GM04503 (cell line): ENCODE measurements at regions not wholly inside any gene's neighbourhood (a gene's known extent, or its start where the extent isn't known, plus 50 kb on each side); places are given as distances from the start of the nearest gene placed in this dataset.

Experiments
- DNase-seq: peaks from one replicate; pipeline ENCODE4 v3.0.0-alpha.2; 2012; ENCODE audit warnings: low read depth

DNA sequence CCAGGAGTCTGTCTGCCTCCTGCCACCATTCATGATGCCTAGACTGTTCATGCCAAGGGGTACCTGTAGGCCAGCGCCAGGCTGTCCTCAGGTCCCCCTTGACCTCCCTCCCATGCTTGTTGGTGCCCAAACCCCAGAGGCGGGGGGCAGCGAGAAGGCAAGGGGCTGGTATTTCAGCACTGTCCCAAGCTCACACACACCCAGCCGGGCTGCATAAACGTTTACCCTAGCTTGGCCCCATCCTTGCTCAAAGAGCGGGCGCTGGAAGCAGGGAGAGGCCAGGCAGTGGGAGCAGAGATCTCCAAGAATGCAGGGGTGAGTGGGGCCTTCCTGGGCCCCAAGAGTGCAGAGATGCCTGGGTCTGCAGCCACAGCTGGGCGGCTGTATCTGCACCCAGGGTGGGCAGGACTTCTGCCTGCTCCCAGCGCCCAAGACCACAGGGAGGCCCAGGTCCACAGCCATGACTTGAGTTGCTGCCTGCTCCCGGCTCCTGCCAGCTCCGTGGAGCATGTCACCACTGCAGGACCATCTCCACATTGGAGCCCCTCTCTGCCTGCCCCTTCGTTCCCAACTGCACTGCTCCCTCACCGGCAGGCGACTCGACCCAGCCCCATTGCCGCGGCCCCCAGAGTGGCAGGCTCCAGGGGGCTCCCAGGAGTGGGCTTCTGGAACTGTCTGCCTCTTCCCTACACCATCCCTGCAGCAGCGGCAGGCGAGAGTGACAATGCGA is 616.6 kb downstream of the METTL4 start:
- DNase-seq = no peak

DNA sequence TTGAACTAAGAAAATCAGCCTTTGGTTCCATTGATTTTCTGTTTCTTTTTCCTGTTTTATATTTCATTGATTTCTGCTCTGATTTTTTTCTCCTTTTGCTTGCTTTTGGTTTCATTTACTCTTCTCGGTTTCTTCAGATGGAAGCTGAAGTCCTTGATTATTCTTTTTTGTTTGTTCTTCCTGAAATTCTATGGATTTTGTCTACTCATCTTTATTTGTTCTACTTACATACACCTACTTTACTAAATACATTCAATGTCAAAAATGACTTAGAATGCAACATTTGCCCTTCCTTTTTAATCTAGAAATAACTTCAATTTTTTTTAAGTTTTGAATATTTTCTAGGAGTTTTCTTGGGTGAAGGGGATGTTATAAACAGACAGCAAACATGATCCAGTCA is 612.5 kb downstream of the METTL4 start:
- DNase-seq = no peak

DNA sequence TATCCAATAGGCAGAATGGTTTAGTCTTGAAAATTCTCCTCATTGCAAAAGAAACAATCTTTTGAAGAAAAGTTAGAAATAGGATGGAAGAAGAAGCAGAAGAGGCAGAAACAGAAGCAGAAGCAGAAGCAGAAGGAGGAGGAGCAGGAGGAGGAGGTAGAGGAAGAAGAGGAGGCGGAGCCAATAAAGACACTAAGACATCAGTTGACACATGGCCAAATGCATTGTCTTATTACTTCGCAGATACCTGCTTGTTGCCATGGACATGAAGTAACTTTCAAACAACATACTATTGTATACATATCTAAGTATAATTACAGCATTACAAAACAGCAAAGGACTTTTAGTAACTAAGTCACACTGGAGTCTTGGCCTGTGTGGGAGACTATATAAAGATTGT is 606.3 kb downstream of the METTL4 start:
- DNase-seq = no peak

DNA sequence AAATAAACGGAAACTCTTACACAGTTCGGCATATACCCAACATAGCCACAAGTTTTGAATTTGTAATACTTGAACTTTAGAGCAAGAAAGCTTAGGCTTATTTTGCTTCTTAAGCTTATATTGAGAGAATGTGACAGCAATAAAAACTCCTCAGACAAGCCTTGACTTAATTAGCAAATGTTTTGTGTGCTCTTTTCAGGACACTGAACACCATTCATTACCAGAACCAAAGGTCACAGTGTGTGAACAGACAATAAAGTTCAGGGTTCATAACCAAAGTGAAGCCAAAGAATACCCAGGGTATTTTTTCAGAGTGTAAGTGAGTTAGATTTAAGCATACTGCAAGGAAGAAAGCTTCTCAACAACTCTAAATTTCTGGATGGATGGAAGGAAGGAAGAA is 605.8 kb downstream of the METTL4 start:
- DNase-seq = no peak

DNA sequence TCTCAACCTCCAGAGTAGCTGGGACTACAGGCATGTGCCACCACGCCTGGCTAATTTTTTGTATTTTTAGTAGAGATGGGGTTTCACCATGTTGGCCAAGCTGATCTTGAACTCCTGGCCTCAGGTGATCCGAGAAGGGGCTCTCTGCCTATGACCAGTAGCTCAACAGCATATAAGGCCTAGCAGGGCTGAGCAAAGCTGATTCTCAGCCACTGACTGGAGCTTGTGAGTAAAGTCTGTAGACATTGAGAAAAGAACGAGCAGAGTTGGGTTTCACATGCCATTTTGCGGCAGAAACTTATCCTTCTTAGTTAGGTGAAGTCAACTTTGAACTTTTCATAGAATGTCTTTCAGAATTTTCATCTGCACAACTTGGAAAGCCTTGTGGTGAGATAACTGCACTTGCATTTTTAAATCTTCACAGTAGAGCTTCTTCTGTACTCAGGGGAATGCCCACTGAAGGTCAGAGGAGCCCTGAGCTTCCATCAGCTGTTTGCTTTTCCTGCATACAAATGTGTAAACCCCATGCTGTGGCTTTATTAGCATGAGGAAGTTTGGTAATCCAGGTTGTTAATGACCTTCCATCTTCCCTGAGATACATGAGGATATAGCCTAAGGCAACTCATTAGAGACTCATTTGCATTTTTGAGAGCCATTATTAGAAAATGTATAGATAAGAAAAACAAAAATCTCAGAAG is 602.4 kb downstream of the METTL4 start:
- DNase-seq = no peak

DNA sequence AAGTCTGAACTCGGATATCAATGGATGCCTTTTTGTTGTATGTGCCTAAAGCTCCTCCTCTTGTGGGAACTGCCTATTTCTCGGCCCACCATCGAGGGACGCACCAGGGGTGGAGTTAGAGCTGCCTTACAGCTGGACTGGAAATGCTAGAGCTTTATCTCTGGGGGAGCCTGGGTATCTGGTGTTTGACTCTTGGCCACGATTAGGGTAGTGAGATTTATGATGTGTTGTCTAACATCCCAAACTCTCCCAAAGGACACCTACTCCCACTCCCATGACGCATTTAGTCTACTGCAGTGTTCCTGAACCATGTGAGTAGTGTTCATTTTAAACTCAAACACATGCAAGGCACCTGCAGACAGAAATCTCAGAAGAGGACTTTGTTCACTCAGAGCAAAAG is 594.8 kb downstream of the METTL4 start:
- DNase-seq = no peak

DNA sequence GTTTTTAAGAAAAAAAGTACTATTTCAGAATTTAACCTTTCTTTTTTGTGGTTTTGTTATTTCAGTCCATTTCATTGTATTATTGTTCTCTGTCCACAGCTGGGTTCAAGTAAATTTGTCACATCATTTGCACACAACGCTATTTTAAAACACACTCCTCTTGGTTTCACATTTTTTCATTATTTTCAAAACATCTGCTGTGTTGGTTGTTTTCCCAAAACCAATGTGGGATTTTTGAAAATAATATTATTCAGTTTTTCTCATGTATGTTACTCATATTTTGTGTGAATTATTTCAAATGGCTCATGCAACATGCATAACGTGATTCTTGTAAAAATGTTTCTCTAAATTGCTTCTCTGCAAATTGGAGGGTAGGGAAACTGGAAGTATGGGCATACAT is 589.2 kb downstream of the METTL4 start:
- DNase-seq = no peak

DNA sequence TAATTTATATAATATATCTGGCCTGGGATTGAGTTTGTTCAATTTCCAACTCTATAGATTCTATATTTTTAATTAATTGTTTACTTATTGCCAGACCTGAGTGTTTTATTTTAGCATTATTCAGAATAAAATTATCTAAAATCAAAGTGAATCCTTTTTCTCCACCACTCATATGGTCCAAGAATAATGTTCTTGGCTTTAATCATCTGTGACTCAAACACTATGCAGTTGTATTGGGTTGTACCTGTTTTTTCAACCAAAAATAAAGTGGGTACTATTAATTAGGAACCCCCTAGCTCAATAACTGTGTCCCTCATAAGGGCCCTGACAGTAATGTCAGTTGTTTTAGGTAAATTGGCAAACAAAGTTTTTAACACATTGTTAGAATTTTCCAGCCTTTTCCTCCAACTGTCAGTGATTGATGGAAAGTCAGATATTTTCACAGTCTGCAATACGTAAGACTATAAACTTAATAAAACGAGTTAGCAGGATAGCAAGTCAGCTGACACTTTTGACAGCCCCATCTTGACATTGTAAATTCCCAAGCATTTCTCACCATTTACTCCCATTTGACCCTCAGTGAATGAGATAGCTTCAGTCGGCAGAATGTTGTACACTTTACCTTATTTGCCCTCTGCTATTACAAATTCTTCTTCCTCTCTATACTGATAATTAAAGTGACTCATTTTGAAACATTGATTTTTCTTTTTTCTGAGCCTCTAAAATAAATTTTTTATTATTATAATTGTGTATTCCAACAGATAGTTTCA is 587.4 kb downstream of the METTL4 start:
- DNase-seq = no peak

DNA sequence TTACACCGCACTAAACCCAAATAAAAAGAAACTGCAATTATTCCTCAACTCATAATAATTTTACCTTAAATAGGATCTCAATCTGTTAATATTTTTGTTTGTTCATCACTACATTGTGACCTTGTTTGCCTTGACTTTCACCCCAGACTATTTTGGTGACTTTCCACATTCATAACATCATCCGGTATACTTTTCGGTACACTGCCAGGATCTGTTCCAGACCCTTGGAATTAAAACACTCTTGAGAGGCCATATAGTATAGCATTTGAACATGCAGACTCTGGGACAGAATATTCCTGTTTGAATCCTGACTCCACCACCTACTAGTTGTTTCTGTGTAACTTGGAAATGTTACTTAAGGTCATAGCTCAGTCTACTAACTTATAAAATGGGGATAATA is 577.4 kb downstream of the METTL4 start:
- DNase-seq = no peak

DNA sequence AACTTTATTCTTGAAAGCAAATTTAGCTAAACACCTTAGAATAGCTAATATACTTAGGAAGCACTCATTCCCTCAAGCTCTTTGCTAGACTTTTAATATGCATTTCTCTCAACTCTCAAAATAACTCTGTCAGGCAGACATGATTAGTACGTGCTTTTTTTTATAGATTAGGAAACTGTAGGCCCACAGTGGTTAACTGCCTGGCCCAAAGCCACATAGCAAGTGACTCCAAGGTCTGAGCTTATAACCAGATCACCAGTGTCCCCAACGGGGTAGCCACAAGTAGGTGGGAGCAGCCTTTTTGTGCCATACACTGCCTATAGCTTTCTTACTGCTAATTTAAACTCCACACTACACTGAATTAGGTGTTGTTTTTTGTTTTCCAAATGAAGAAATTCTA is 576.8 kb downstream of the METTL4 start:
- no peak for DNase-seq

DNA sequence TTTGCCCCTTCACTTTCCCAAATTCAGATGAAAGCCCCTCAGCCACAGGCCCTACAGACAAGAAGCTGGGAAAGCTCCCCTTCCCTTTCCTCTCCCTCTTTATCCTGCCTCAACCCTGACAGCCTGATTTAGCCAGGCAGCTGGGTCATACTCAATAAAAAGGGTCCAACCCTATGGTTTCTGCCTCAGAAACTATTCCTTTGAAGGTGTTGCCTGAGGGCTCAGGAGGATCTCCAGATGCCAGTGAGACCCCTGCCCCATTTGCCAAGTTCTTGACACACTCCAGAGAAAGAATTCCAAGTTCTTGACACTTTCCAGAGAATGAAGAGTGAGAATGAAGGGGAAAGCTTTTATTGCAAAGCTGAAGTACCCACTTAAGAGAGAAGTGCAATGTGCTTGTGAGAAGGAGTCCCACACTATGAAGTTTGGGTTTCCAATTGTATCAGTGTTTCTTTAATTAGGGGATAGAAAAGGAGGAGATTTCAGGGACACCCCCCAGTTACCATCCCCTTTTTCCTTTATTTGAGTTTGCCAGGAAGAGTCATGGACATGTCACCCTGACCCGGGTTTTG is 576.2 kb downstream of the METTL4 start:
- DNase-seq = no peak

DNA sequence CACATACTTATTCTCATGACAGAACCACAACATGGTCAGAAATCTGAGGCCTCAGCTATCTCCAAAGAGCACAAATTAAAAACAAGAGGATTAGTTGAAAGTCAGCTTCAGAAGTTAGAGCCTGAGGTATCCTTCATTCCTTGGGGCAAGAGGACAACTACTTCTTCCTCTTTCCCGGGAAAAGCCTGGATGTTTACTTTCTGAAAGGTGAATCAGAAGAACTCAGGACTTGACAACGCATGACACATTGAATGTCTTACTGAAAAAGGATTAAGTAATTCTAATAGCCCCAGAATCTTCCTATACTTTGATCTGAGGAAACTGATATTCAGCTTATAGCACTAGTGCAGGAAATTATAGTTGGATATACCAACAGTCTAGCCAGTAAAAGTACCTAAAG is 573.2 kb downstream of the METTL4 start:
- DNase-seq = no peak

DNA sequence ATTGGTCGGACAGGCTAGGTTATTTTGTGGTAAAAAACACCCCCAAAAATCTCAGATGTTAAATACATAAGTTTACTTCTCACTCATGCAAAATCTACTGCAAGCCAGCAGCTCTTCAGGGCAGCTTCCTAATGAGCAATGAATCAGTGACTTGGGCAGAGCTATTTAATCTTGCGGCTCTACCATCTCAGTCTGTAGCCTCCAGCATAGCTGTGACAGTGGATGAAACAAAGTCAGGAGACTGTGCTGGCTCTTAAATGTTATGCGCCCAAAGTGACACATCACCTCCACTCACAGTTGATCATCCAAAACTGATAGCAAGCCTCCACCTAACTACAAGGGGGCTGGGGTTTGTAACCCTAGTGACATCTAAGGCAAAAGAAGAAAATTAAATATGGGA is 571.9 kb downstream of the METTL4 start:
- no peak for DNase-seq

DNA sequence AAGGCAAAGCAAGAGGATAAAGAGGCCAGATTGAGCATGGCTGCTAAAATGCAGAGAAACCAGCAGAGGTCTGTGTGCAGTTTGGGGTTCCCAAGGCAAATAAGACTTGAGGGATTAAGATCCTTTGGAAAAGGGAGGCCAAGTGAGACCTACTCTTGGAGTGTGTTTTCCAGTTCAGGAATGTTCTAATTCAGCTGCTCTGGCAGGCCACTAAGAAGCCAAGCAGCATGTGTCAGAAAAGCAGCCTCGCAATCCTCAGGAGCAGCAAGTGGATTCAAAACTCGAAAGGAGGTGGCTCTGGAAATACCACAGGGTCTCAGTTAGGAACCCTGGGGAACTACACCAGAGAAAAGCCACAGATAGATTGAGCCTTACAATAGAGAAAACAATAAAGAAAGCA is 569.2 kb downstream of the METTL4 start:
- DNase-seq = no peak

DNA sequence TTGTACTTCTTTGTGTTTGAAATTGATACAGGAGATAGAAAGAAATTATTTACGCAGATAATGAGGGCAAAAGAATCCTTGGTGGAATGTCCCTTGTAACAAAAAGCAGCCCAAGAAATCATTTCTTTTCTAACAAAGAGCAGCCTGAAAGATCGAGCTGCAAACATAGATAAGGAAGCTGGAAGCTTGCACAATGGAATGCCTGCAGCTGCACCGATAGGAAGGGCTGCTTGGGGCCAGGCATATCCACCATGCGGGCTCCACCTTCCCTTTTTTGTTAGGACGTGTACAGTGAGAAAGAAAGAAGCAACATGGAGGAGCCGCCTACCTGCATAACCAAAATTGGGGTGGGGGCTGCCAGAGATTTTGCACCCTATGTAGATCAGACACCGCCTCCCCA is 568.7 kb downstream of the METTL4 start:
- DNase-seq = no peak

DNA sequence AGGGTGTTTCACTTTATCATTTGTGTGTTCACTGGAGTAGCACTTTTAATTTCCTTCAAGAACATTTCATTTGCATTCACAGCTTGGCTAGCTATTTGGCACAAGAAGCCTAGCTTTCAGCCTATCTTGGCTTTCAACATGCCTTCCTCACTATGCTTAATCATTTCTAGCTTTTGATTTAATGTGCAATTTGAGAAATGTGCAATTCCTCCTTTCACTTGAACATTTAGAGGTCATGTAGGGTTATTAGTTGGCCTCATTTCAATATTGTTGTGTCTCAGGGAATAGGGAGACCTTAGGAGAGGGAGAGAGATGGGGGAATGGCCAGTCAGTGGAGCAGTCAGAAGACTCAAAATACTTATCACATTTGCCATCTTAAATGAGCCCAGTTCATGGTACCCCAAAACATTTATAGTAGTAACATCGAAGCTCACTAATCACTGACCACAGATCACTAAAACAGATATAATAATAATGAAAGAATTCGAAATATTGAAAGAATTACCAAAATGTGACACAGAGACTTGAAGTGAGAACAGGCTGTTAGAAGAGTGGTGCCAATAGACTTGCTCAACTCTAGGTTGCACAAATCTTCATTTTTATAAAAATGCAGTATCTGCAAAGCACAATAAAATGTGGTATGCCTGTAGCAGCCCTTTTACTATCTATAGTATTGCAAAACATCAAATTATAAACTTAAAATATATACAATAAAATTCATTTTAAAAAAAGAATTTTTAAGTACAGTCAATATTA is 561.2 kb downstream of the METTL4 start:
- no peak for DNase-seq

DNA sequence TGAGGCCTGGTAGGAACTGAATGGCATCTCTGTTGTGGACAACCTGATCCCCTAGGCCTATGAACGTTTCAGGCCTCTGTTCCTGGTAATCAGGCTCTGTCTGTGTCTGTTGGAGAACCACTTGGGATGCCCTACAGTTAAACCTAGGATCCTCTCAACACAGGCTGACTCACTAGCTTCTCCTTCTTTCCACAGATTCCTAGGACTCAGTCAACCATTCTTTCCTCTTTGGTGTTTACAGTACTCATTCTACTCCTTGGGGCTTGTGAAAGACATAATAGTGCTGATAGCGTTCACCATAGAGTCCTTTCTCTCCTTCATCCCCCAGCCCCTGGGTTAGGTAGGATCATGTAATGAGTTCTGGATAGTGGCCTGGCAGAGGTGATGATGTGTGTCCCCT is 544.3 kb downstream of the METTL4 start:
- DNase-seq = no peak

DNA sequence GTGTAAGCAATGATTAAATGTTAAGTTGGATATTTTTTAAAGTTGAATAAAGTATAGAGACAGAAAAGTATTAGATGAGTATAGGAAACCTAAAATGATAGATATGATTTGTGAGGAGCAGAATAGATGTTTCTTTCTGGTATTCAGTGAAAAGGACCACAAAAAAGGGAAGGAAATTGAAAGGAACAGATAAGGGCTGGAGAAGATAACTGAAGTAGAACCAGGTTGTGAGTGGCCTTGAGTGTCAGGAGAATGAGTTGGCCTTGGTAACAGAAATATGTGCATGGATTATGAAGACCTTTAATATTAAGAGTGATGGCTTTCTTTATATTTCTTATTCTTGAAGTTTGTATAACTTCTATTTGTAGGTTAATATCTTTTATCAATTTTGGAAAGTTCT is 543.5 kb downstream of the METTL4 start:
- no peak for DNase-seq

DNA sequence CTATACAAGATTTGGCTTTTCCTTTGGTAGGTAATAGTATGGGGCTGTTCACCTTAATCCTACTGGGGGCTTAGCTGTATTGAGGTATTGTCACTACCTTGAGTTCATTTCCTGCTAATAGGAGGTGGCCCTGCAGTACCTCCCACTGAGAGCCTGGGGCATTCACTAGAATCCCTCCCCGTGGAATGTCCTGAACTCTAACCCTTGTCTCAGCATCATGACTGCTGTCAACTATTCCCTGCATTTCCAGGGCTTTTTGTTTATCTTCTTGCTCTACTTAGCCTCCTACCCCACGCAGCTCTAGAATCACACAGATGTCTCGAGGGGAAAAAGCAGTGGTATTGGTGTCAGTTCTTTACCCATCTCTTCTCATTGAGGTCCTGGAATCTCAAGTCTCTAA is 542.3 kb downstream of the METTL4 start:
- no peak for DNase-seq

DNA sequence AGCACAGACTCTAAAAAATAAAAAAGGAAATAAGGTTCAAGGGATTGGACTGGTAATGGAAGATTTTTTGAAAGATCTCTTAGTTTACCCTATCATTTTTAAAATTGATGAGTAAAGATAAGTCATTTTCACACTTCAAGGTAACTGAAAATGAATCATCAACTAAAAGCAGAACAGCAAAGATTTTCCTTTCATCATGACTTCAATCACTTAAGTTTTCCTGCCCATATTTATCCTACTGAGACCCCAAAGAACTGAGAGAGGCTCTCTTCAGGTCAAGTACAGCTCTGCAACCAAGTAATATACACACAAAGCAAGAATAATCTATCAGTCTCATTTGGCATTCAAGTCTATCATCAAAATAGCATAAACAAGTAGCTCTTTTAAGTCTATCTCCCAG is 540.7 kb downstream of the METTL4 start:
- no peak for DNase-seq

DNA sequence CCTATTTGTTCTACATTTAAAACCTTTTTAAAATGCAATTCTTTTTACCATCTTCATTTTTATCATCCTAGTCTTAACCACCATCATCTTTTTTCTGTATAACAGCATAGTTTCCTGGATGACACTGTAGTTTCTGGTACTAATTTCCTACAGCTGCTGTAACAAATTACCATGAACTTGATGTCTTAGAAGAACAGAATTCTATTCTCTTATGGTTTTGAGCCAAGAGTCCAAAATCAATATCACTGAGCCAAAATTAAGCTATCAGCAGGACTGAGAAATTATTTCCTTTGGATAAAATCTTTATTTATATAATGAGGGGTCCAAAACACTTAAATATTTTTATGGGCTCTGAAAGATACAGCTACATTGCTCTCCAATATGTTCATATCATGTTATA is 539.3 kb downstream of the METTL4 start:
- no peak for DNase-seq

DNA sequence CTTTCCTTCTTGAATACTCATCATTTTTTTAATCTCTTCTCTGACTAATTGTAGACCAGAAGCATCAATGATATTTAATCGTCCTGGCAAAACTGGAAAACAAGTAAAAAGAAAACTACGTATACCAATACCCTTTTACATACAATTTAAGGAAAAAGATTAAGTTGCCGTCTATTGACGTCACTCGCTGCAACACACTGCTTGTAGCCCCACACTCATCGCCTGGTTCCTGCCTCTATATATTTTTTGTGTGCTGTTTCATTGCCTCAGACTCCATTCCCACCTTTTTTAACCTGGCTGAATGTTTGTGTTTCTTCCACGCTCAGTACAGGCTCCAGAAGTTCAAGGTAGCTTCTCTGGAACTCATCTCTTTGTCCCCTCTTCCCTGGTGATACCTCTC is 536.2 kb downstream of the METTL4 start:
- DNase-seq = no peak
